ENCODE measurements at regions not wholly inside any gene's neighbourhood (a gene's known extent, or its start where the extent isn't known, plus 50 kb on each side); places are given as distances from the start of the nearest gene placed in this dataset.

DNA sequence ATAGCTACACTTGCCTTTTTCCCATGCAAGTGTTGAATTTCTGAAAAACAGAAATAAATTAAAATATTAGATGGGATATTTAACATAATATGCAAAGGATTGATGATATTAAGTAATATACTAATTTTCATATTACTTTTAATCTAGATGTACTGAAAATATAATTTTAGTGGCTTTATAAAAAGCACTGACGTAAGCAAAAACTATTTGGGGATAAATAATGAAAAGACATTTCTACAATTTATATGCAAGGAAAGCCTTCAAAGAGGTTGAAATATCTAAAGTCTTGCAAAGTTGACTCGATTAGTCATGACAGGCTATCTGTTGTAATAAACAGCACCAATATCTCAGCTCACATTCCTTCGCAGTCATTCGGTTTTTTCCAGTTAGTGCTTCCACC is 94.9 kb upstream of the ABCB5 start:
- TF ChIP-seq CTCF (IDR thresholded peaks at IDR 0.05; ENCODE audit: control extremely low read depth in 1 of 3, insufficient read depth in 1 of 3, low read depth in 1 of 3, low read length in 3 of 3) = no peak
- no peak for TF ChIP-seq SRF (IDR thresholded peaks at IDR 0.05; ENCODE audit: low read depth, low read length)
- TF ChIP-seq NRF1 (IDR thresholded peaks at IDR 0.05; ENCODE audit: low read depth, low read length) = no peak
- TF ChIP-seq CHD2 (IDR thresholded peaks at IDR 0.05; ENCODE audit: low read length) = no peak

Measured in H1 (cell line).